ENCODE measurements at regions not wholly inside any gene's neighbourhood (a gene's known extent, or its start where the extent isn't known, plus 50 kb on each side); places are given as distances from the start of the nearest gene placed in this dataset.

DNA sequence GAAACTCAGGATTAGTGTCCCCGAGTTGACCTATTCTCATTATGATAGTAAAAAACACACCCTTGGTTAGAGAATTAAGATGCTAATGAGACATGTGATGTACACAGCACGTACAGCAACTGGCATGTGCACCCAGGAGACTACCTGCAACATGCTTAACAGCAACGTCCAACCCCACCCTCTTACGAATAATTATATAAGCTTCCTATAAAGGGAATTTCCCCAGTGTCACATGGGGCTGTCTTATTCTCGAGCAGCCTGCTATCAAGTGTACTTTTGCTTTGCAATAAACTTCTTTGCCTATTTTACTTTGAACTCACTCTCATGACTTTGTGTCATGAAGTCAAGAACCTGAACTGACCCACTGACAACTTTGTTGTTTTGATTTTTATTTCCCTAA, 62.4 kb upstream of the PMFBP1 start:
- no peak for TF ChIP-seq POLR2AphosphoS5 (IDR thresholded peaks at IDR 0.05)
- TF ChIP-seq POLR2A (IDR thresholded peaks at IDR 0.05) = no peak
- TF ChIP-seq, protein P1, sequence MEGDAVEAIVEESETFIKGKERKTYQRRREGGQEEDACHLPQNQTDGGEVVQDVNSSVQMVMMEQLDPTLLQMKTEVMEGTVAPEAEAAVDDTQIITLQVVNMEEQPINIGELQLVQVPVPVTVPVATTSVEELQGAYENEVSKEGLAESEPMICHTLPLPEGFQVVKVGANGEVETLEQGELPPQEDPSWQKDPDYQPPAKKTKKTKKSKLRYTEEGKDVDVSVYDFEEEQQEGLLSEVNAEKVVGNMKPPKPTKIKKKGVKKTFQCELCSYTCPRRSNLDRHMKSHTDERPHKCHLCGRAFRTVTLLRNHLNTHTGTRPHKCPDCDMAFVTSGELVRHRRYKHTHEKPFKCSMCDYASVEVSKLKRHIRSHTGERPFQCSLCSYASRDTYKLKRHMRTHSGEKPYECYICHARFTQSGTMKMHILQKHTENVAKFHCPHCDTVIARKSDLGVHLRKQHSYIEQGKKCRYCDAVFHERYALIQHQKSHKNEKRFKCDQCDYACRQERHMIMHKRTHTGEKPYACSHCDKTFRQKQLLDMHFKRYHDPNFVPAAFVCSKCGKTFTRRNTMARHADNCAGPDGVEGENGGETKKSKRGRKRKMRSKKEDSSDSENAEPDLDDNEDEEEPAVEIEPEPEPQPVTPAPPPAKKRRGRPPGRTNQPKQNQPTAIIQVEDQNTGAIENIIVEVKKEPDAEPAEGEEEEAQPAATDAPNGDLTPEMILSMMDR (IDR thresholded peaks at IDR 0.05 in 8 of 11, conservative IDR thresholded peaks at IDR 0.05 in 3 of 11) = no peak
